H7 (cell line): ENCODE measurements at regions not wholly inside any gene's neighbourhood (a gene's known extent, or its start where the extent isn't known, plus 50 kb on each side); places are given as distances from the start of the nearest gene placed in this dataset.

ENCODE experiments used
- DNase-seq: peaks from one replicate; pipeline ENCODE4 v3.0.0; 2012
- H3K27me3 ChIP-seq: 2 replicates; pipeline ENCODE4 v1.6.0; 2011; ENCODE audit warnings: mild to moderate bottlenecking, low read length; ENCODE audit not compliant: control insufficient read depth, insufficient read depth
- H3K36me3 ChIP-seq: replicated peaks from 2 replicates; pipeline ENCODE4 v1.5.1; 2011; ENCODE audit warnings: low read length; ENCODE audit not compliant: control insufficient read depth, insufficient read depth
- H3K4me3 ChIP-seq: 2 replicates; pipeline ENCODE4 v1.5.1; 2011; ENCODE audit warnings: low read depth, mild to moderate bottlenecking, control low read depth, low read length, moderate library complexity; ENCODE audit not compliant: insufficient read depth

- DNase-seq = no peak
- H3K27me3 ChIP-seq = no peaks in the 10 kb centered on the region
- H3K4me3 ChIP-seq = no peak overlapping the region
- H3K36me3 ChIP-seq = no peaks in the 10 kb centered on the region
Measured at GRCh38 chr12:126160912-126161311, 1095.7 kb downstream of the AACS start.

DNA sequence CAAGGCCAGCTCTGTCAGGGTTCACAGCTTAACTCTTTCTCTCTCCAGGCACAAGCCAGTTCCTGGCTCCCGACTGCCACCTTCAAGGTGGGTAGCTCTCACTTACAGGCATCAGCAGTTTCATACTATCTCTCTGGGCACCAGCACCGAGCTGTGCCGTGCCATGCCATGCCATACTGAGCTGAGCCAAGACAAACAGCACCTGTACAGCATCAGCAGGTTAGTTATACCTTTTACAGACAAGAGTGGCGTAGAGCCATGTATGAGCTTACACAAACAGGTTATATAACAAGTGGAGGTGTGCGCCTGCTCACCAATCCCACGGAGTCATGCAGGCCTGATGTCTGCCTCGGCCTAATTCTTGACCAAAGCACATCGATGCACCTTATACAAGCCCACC lies 1098.7 kb downstream of the AACS start:
- DNase-seq = no peak
- no peaks in the 10 kb centered on the region for H3K27me3 ChIP-seq
- no peaks in the 10 kb centered on the region for H3K36me3 ChIP-seq
- H3K4me3 ChIP-seq = no peak overlapping the region

GRCh38 chr12:126171937-126172559 lies 1106.8 kb downstream of the AACS start:
- DNase-seq = no peak
- H3K27me3 ChIP-seq = no peaks in the 10 kb centered on the region
- no peak overlapping the region for H3K4me3 ChIP-seq
- H3K36me3 ChIP-seq = no peaks in the 10 kb centered on the region

DNA sequence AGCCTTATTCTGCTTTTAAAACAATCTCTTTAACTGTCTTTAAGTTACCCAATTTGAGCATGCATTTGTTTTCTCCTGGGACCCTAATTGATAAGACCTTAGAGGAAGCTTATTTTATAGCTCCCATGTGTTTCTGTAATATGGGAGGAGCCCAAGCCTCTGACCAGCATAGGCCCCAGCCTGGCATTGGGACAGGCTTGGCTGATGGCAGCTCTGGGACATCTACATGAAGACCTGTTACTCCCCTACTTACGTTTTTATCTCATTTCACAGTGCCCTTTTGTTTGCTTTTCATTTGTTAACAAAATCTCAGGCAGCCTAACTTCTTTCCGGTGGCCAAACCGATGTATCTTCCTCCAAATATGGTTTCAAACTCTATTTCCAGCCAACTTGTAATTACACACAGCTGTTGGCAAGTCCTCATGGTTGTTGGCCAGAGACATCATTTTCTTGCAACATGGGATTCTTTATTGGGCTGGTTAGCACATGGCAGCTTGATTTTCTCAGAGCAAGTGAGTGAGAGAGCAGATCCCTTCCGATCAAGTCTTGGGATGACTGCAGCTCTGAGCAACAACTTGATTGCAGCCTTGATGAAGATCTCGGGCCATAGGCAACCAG lies 1117.5 kb downstream of the AACS start:
- DNase-seq = no peak
- Histone ChIP-seq H3K4me3 (no peak overlapping the region), H3K36me3 (no peaks in the 10 kb centered on the region), H3K27me3 (no peaks in the 10 kb centered on the region)

DNA sequence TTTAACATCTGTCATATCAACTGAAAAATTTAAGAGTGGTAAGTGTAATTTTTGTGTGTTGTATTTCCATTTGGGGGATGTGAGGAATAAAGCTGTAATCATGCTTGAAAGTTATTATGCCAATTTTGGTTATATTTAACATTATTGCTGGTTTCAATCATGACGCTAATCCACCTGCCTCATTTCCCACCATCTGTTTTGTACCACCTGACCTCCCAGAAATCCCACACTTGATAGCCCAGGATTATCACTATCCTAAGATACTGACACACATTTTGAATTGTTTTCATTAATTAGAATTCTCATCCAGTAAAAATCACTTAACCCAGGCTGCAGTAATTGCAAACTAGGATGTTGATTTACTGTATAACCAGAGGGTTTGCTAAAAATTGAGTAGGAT lies 1119.8 kb downstream of the AACS start:
- no peak for DNase-seq
- Histone ChIP-seq H3K4me3 (no peak overlapping the region), H3K27me3 (peaks cover 2% of the 10 kb centered on the region; the same call in 1 of the 2 replicates), H3K36me3 (no peaks in the 10 kb centered on the region)

DNA sequence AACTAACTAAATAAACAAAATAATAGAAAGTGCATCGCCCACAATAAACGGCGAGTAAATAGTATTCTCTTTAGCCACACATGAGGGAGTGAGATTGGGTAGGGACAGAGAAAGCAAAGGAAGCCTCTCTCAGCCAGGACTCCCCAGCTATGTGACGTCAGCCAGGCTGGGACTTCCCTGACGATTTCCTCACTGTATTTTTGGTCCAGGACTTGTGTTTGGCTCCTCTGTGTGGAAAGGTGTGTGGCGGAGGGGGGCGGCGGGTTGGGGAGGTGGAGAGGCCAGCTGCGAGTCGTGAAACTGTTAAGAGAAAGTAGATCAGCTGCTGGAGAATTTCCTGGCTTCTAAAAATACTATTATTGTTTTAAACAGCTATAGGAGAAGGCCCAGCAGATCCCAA lies 1124.6 kb downstream of the AACS start:
- Histone ChIP-seq H3K36me3 (no peaks in the 10 kb centered on the region), H3K27me3 (peaks cover 18% of the 10 kb centered on the region), H3K4me3 (no peak overlapping the region)
- no peak for DNase-seq

DNA sequence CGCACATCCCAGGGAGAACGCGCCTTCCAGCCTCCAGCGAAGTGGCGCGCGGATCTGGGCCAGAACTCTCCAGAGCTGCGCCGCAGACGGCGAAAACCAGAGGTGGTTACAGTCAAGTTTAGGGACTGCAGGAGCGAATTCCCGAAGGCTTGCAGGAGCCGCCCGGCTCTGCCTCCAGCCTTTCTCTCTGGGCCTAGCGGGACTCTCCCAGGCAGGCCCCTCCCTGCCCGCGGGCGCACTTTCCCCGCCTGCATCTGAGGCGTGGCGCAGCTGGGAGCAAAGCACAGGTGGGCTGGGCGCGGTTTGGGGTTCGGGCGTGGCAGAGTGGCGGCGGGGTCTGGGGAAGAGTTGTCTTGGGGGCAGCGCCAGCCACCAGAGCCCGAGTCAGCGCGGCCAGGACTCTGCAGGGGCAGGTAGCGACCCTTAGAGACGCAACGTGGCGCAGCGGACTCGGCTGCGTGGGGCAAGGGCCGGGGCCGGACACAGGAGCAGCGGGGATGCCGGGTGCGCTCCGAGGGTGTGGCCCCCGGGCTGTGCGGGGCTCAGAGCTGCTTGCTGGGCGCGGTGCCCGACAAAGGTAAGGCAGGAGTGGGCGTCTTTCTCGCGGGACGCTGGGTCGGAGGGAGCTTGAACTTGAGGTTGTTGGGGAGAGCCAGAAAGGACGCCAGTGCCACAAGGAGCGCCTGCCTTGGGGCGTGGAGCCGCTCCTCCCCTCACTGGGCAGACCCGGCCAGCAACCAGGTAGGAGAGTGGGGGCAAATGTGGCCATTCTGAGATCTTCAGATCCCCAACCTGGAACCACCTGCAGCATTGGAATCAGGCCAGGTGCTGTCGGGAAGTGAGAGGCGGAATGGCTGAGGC lies 1126.0 kb downstream of the AACS start:
- peak overlapping the region; percentile 62 for H3K4me3 ChIP-seq
- no peaks in the 10 kb centered on the region for H3K36me3 ChIP-seq
- peak; percentile 87 for DNase-seq
- peaks cover 18% of the 10 kb centered on the region for H3K27me3 ChIP-seq

DNA sequence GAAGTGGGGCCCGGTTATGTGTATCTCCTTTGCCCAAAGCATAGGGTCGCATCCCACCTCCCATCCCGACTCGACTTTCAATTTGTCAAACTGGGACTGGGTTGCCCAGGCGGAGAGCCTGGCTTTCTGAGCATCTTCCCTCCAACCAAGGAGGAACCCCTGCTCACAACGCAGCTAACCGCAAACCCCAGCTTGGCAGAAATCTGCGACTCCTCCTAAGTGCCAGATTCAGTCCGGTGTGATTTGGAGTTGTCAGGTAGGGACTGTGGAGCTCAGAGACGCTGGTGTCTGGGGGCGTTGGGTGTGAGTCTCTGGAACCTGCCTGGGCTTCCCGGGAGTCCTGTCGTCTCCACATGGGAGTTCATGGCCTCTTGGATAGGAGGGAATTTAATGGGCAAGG lies 1126.7 kb downstream of the AACS start:
- H3K4me3 ChIP-seq = peak overlapping the region; percentile 62; the same call in 1 of the 2 replicates
- no peak for DNase-seq

GRCh38 chr12:126193190-126193589 lies 1128.0 kb downstream of the AACS start:
- H3K4me3 ChIP-seq = no peak overlapping the region
- peaks cover 18% of the 10 kb centered on the region for H3K27me3 ChIP-seq
- DNase-seq = no peak
- no peaks in the 10 kb centered on the region for H3K36me3 ChIP-seq

More for the DNA sequence above, 1126.7 kb downstream of the AACS start:
- Histone ChIP-seq H3K36me3 (no peaks in the 10 kb centered on the region), H3K27me3 (peaks cover 18% of the 10 kb centered on the region)

GRCh38 chr12:126196263-126196662 lies 1131.0 kb downstream of the AACS start:
- Histone ChIP-seq H3K36me3 (no peaks in the 10 kb centered on the region), H3K27me3 (peaks cover 10% of the 10 kb centered on the region)

GRCh38 chr12:126198516-126198915 lies 1133.3 kb downstream of the AACS start:
- Histone ChIP-seq H3K4me3 (no peak overlapping the region), H3K27me3 (no peaks in the 10 kb centered on the region), H3K36me3 (no peaks in the 10 kb centered on the region)
- DNase-seq = no peak

More at GRCh38 chr12:126196263-126196662, 1131.0 kb downstream of the AACS start:
- no peak overlapping the region for H3K4me3 ChIP-seq
- DNase-seq = no peak

DNA sequence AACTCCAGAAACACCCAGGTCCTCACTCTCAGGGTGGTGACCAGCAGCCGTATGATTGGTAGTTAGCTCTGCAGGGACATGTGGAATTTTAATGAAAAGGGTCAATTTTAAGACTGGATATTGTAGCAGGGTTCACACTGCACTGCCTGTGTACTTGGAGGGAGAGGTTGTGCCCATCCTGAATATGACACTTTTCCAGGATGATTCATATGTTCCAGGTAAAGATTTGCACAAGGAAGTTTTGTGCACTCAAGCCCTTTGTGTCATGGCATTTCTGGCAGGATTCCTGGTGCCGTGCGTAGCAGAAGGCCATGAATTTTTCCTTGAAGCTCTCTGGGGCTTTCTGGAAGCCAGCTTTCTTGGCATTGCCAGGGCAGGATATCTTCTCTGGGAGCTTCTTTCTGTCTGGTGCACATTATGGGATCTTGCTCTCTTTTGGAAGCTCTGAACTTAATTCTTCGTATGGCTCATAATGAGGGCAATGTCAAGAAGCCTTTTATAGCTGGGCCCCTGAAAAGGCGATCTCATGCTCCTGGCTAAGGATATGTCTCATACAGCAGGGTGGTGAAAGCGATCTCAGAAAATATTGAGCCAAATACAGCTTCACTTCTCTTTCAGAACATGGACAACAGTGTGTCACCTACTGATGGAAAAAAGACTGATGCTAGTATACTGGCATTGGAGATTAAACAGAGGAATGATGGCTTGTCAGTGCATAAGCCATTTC lies 1133.9 kb downstream of the AACS start:
- Histone ChIP-seq H3K4me3 (no peak overlapping the region), H3K36me3 (no peaks in the 10 kb centered on the region), H3K27me3 (no peaks in the 10 kb centered on the region)
- no peak for DNase-seq

DNA sequence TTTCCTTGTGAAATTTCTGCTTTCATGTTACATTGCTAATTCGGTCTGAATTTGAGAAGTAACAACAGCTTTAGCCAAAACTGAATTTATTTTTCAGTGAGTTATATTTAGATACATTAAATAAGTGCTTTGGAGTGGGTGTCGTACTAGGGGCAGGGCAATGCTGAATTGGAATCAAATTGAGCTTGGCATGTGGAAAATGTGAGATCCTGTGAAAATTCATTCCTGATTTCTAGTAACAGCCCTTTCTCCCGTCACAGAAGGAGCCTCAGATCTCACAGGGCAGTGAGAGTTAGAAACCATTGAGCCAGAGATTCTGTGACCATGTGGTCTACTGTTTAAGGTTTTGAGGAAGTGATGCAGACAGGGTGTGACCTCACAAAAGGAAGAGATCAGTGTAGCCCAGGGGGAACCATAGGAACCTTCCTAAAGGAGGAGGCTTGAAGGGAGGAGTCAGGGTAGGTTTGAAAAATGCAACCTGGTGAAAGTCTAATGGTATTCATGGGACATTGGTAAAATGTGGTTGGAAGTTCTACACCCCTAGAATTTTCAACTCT lies 1136.8 kb downstream of the AACS start:
- DNase-seq = no peak
- no peaks in the 10 kb centered on the region for H3K36me3 ChIP-seq
- no peak overlapping the region for H3K4me3 ChIP-seq
- no peaks in the 10 kb centered on the region for H3K27me3 ChIP-seq

- DNase-seq = peak; percentile 32
- Histone ChIP-seq H3K36me3 (no peaks in the 10 kb centered on the region), H3K27me3 (no peaks in the 10 kb centered on the region), H3K4me3 (no peak overlapping the region)
Measured at GRCh38 chr12:126204326-126204725, 1139.1 kb downstream of the AACS start.
